ENCODE measurements at regions not wholly inside any gene's neighbourhood (a gene's known extent, or its start where the extent isn't known, plus 50 kb on each side); places are given as distances from the start of the nearest gene placed in this dataset.

- TF ChIP-seq POLR2A (IDR thresholded peaks at IDR 0.05), result no peak
- TF ChIP-seq, protein P1, sequence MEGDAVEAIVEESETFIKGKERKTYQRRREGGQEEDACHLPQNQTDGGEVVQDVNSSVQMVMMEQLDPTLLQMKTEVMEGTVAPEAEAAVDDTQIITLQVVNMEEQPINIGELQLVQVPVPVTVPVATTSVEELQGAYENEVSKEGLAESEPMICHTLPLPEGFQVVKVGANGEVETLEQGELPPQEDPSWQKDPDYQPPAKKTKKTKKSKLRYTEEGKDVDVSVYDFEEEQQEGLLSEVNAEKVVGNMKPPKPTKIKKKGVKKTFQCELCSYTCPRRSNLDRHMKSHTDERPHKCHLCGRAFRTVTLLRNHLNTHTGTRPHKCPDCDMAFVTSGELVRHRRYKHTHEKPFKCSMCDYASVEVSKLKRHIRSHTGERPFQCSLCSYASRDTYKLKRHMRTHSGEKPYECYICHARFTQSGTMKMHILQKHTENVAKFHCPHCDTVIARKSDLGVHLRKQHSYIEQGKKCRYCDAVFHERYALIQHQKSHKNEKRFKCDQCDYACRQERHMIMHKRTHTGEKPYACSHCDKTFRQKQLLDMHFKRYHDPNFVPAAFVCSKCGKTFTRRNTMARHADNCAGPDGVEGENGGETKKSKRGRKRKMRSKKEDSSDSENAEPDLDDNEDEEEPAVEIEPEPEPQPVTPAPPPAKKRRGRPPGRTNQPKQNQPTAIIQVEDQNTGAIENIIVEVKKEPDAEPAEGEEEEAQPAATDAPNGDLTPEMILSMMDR (IDR thresholded peaks at IDR 0.05), result no peak
Observed at GRCh38 chr10:130531312-130531711, 395.1 kb downstream of the GLRX3 start.

All from Peyer's patch (tissue), 4 donors.